ENCODE measurements at regions not wholly inside any gene's neighbourhood (a gene's known extent, or its start where the extent isn't known, plus 50 kb on each side); places are given as distances from the start of the nearest gene placed in this dataset.

- DNase-seq, result no peak
These were observed 287.0 kb upstream of the RASGEF1B start for GRCh38 chr4:81758574-81759264.

- DNase-seq, result no peak
These were observed 286.0 kb upstream of the RASGEF1B start for GRCh38 chr4:81757691-81758090.

DNA sequence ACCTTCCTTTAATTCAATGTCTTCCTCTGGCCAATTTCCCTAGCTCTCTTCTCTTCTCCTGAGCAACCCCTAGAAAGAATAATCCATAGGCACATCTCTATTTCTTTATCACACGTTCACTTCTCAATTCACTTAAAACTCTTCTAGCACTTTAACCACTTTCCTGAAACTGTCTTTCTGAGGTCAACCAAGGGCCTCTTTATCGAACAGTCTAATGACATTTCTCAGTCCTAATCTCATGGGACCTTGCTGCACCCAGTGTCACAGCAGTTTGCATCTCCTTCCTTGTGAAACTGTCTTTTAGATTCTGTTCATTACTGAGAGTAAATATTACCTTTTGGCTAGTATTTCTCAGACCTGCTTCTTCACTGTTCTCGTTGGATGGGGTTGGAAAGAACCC, 285.3 kb upstream of the RASGEF1B start:
- no peak for DNase-seq

GRCh38 chr4:81756042-81756441, 284.3 kb upstream of the RASGEF1B start:
- DNase-seq, result no peak

DNA sequence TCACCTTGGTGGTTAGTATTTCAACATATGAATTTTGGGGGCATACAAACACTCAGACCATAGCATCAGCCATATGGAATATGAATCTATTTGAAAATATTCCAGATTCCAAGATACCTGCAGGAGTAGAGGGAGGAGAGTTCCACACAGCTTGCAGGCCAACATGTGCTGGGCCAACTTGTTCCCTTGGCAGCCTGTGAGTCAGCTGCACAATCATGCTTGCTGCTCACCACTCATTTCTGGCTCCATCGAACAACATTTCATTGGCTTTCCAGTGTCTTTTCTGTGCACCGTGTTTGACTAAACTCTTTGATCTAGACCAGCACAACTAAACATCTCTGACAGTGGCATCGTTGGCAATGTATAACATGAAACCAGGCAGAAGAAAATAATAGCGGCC, 282.5 kb upstream of the RASGEF1B start:
- no peak for DNase-seq

DNA sequence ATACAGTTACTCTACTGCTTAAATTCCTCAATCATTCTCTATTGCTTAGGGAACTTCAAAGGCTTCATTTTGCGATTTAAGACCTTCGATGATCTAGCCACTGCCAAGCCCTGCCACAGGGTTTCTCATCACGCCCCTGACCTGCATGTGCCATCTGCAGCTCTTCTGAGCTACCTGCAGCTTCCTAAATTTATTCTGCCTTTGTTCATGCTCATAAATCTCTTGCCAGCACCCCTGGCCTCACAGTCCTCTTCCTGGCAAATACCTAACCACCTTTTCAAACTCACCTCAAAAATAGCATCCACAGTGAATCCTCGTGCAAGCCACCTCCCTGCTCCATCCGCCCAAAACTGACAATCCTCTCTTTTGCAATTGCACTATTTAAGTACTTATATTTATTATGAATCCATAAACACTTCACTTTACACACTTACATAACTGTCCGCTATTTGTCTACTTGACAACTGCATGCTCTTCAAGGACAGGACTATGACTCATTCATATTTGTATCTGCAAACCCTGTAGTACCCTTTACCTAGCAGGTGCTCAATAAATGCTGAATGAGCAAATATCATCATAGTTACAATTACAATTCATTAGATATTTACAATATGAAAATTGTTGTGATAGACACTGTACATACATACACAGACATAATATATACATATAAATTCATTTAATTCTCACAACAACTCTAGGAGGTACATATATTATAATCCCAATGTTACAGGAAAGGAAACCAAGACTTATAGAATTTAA, 280.0 kb upstream of the RASGEF1B start:
- DNase-seq, result no peak

- no peak for DNase-seq
These were observed 275.7 kb upstream of the RASGEF1B start for GRCh38 chr4:81747242-81747930.

- DNase-seq, result no peak
These were observed 275.1 kb upstream of the RASGEF1B start for GRCh38 chr4:81746773-81747172.

GRCh38 chr4:81746071-81746470, 274.4 kb upstream of the RASGEF1B start:
- no peak for DNase-seq

DNA sequence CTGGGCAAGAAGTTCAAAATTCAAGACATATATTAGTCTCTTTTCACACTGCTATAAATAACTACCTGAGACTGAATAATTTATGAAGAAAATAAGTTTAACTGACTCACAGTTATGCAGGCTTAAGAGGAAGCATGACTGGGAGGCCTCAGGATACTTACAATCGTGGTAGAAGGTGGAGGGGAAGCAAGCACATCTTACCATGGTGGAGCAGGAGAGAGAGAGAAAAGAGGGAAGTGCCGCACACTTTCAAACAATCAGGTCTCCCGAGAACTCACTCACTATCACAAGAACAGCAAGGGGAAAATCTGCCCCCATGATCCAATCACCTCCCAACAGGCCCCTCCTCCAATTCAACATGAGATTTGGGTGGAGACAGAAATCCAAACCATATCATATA, 273.3 kb upstream of the RASGEF1B start:
- no peak for DNase-seq

DNA sequence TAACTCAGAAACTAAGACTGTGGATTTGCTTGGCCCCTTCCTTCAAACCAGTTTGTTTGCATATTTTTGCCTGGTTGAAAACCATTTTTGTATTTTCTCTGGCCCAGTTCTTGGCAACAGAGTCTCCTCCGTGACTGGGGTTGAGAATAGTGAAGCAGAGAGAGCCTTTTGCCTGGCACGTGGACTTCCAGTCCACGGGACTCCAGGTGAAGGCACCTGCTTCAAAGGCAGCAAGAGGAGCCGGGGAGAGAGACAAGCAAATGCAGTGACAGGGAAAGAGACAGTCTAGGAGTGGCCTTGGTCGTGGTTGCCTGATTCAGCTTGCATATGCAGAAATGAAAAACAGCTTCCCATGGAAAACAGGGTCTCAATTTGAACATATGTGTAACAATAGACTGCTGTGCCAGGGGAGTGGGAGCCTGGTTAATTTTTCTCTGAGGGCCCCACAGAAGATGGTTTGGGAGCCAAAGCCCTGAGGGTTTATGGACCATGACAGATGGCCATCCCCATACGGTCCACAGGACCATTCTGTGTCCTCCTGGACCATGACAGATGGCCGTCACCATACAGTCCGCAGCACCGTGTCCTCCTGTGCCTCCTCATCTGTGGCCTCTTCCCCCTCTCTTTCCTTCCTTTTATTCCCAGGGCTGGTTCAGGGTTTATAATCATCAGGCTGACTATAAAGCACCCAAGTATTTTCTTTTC, 272.2 kb upstream of the RASGEF1B start:
- no peak for DNase-seq

DNA sequence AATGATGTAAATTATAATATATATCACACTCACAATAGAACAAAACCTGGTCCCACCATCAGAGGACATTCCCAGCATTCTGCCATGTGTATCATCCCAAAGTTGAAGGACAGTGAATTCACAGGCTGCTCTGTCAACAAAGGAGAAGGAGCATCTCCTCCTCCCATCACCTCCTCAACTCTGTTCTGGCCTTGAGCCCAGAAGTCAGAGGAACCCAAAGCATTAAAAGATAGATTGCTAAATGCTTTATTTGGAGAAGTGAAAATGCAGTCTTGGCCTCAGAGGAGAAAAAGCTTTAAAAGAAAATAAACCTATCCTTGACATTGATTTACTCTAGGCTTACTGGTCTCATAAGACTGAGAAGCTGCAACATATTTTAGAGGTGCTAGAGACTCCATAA, 268.8 kb upstream of the RASGEF1B start:
- DNase-seq, result no peak

- no peak for DNase-seq
These were observed 267.2 kb upstream of the RASGEF1B start for GRCh38 chr4:81738891-81739290.

DNA sequence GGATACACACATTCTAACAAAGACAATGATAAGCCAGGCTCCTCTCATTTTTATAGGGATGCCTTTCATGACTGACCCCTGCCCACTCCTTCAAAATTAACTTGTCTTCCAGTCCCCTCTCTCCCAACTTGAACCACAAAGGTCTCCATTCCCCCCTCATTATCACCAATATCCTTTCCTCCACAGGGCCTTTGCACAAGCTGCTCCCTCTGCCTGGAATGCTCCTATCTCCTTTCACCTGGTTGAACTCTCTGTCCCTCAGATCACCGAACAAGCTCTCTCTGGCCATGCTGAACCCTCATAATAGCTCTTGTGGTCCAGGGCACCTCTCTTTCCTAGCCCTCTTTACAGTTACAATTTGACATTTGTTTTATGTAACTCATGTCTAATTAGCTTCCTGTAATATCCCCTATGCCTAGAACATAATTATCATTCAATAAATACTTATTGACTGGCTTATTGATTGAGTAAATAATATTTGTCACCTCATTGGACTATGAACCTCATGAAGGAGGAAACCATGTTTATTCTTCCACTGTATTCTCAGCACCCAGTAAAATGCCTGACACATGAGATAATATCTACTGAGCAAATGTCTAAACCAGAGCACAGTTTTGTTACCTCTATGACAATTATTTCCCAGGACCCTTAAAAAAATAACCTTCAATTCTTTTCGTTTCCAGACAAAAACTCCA, 266.3 kb upstream of the RASGEF1B start:
- no peak for DNase-seq

GRCh38 chr4:81736324-81736723, 264.6 kb upstream of the RASGEF1B start:
- no peak for DNase-seq

GRCh38 chr4:81732980-81733379, 261.3 kb upstream of the RASGEF1B start:
- no peak for DNase-seq

GRCh38 chr4:81724925-81725329, 253.2 kb upstream of the RASGEF1B start:
- no peak for DNase-seq

DNA sequence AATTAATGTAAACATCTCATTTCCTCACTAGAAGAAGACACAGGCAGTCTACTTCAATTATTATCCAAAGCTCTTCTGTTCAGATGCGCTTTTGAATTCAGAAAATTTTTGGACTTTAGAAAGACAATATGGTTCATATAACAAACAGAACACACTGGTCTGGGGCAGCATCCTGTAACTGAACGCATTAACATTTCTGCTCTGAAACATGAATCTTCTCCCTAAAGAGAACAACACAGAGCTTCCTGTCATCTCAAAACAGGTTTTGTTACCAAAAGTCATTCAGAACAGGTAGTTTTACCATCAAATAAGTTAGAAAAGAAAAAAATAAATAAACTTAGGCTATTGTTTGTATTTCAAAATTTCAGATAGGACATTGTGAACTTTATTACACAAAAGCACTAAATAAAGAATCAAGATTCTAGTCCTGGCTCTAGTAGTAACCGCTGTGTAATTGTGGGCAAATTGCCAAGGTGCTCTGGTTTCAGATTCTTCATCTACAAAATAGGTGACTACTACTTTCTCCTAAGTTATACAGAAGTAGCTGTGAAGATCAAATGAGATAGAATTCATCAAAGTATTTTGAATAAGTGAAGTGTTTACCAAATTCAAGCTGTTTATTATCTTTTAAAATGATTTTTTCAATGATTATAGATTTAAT, 252.3 kb upstream of the RASGEF1B start:
- no peak for DNase-seq

DNA sequence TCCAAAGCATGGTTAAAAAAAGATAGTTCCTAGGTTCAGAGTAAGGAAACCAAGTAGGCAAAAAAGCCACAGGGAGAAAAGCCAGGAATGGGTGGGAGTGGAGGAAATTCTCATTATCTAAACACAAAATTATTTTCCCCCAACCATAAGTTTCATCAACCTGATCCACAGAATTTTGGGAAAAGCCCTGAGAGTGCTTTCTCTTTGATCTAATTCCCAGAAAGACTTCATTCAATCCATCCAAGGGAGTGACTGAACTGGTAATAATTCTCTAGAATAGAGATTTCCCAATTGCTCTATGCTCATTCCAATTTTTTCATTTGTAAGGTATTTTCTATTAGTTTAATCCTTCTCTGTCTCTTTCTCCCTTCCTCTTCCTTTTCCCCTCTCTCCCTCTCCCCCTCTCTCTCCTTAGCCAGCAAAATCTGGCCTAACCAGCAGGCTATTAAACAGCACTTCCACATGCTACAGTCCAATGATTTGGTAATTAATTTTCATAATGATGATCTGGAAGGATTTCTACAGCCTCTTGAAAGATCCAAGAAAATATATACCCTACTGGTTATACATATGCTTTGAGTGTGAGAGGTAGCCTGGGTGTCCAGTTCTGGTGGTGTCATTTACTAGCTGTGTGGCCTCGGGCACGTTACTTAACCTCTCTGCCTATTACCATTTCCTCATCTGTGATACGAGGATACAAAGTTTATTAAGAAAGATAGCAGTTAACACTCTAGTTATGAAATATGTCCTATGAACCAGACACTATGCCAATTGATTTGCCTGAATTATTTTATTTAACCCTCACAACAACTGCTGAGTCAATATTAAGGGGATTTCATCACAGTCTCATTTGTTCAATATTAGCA, 251.5 kb upstream of the RASGEF1B start:
- DNase-seq, result no peak

- DNase-seq, result no peak
These were observed 250.7 kb upstream of the RASGEF1B start for GRCh38 chr4:81722290-81722851.

DNA sequence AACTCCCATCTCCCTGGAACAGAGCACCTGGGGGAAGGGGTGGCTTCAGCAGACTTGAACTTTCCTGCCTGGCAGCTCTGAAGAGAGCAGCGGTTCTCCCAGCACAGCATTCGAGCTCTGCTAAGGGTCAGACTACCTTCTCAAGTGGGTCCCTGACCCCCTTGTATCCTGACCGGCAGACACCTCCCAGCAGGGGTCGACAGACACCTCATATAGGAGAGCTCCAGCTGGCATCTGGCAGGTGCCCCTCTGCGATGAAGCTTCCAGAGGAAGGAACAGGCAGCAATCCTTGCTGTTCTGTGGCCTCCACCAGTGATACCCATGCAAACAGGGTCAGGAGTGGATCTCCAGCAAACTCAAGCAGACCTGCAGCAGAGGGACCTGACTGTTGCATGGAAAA, 244.1 kb upstream of the RASGEF1B start:
- no peak for DNase-seq

Measured in fibroblast of skin of scalp (primary cell).